Naive B cell (primary cell): ENCODE measurements at regions not wholly inside any gene's neighbourhood (a gene's known extent, or its start where the extent isn't known, plus 50 kb on each side); places are given as distances from the start of the nearest gene placed in this dataset.
"Not testable (repeated sequence)": the region's sequence is repeated elsewhere in the genome, so short reads cannot be mapped to it uniquely, and the experiment has no call there.

Source experiments
- ATAC-seq, 2 donors: fragments of 150-1000 bp; cut with Tn5 transposase; 2 replicates each; pipeline ENCODE4 v1.10.0; 2021; ENCODE audit warnings: low read depth in 2 of 2, mild to moderate bottlenecking in 2 of 2, moderate library complexity in 2 of 2
- DNase-seq: peaks from one replicate; pipeline ENCODE4 v3.0.0; 2022
- H3K27ac Mint-ChIP-seq, 6 donors: one replicate each; pipeline ENCODE4 v1.8.0; 2020 to 2022; ENCODE audit warnings: mild to moderate bottlenecking in 6 of 6, mixed read lengths in 6 of 6, moderate library complexity in 5 of 6, inconsistent platforms in 2 of 6
- H3K27me3 Mint-ChIP-seq, 3 donors: one replicate each; pipeline ENCODE4 v1.8.0; 2021 to 2022; ENCODE audit warnings: mixed read lengths in 3 of 3, mild to moderate bottlenecking in 1 of 3
- H3K36me3 Mint-ChIP-seq, 2 donors: one replicate each; pipeline ENCODE4 v1.8.0; 2020 to 2022; ENCODE audit warnings: mixed read lengths in 2 of 2, inconsistent platforms in 1 of 2, mild to moderate bottlenecking in 1 of 2
- H3K4me1 Mint-ChIP-seq, 3 donors: one replicate each; pipeline ENCODE4 v1.8.0; 2020 to 2022; ENCODE audit warnings: mixed read lengths in 3 of 3, inconsistent platforms in 1 of 3, mild to moderate bottlenecking in 1 of 3, moderate library complexity in 1 of 3
- H3K4me3 Mint-ChIP-seq, 8 donors: one replicate each; pipeline ENCODE4 v1.8.0; 2020 to 2022; ENCODE audit warnings: mild to moderate bottlenecking in 8 of 8, mixed read lengths in 8 of 8, moderate library complexity in 8 of 8, inconsistent platforms in 2 of 8
- H3K9me3 Mint-ChIP-seq, 7 donors: one replicate each; pipeline ENCODE4 v1.8.0; 2020 to 2022; ENCODE audit warnings: mixed read lengths in 7 of 7, mild to moderate bottlenecking in 5 of 7, inconsistent platforms in 2 of 7, moderate library complexity in 1 of 7

DNA sequence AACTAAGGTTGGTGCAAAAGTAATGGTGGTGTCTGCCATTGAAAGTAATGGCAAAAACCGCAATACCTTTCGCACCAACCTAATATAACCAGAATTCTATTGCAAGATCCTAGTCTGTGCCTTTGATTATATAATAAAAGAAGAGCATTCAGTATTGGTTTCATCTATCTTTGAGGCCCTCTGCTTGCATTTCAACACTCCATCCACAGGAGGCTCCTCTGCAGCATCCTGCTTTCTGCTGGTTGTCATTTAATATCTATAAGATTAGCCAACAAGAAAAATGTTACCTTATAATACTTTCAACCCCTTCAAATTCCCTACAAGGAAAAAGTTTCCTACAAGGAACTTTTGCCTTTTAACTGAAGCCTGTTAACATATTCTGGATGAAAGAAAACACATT lies 139.2 kb downstream of the CDCA7 start:
- Mint-ChIP-seq H3K27ac (no peak overlapping the region), H3K4me1 (no peaks in the 10 kb centered on the region), H3K27me3 (peaks cover 6 to 19% (median 12%) of the 10 kb centered on the region in 3 donors), H3K4me3 (no peak overlapping the region), H3K36me3 (peaks cover 0 to 4% of the 10 kb centered on the region in 2 donors), H3K9me3 (peaks cover 0 to 3% (median 0%) of the 10 kb centered on the region in 7 donors)
- ATAC-seq (no peak), DNase-seq (no peak)

DNA sequence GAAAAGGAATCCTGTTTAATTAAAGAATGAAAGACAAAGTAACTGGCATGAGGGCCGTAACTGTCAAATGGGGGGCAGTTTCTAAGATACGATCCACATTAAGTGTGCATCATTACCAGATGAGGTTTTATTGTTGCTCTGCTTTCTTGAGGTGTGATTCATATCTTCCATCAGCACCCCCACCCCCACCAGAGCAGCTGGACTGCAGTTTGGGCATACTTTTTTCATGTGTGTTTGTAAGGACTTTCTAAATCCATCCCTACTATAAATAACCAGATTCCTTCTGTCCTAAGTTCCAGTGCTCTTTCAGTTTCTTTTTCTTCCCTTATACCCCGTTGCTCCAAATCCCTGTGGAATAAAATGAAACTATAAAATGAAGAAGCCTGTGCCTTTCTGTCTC lies 142.1 kb downstream of the CDCA7 start:
- no peak for DNase-seq
- Mint-ChIP-seq H3K9me3 (peaks cover 4 to 20% (median 6%) of the 10 kb centered on the region in 7 donors), H3K27ac (no peak overlapping the region), H3K27me3 (peaks cover 7 to 17% (median 8%) of the 10 kb centered on the region in 3 donors), H3K36me3 (peaks cover 4 to 8% of the 10 kb centered on the region in 2 donors), H3K4me1 (no peaks in the 10 kb centered on the region), H3K4me3 (no peak overlapping the region)
- no peak for ATAC-seq

DNA sequence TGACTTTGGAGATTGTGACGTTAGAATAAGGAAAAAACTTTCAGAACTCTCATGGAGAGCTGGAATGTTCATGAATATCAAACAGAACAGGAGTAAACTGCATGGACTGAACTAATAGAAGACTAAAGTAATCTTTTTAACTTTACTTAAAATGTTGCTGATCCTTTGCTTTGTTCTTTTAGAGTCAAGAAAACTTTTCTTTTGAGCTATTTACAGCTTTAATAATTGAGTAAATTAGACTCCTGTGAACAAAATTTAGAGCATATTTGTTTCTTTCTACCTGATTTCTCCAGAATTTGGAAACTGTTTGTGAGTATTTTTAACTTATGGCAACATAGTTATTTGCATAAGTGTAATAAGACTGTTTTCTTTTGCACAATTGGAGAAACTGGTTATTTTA lies 146.3 kb downstream of the CDCA7 start:
- H3K27ac Mint-ChIP-seq: no peak overlapping the region
- ATAC-seq: no peak
- no peak overlapping the region for H3K4me3 Mint-ChIP-seq
- DNase-seq: no peak
- peaks cover 10 to 30% (median 20%) of the 10 kb centered on the region in 3 donors for H3K27me3 Mint-ChIP-seq
- no peaks in the 10 kb centered on the region for H3K4me1 Mint-ChIP-seq
- H3K9me3 Mint-ChIP-seq: peaks cover 4 to 27% (median 12%) of the 10 kb centered on the region in 7 donors
- H3K36me3 Mint-ChIP-seq: peaks cover 5 to 8% of the 10 kb centered on the region in 2 donors

DNA sequence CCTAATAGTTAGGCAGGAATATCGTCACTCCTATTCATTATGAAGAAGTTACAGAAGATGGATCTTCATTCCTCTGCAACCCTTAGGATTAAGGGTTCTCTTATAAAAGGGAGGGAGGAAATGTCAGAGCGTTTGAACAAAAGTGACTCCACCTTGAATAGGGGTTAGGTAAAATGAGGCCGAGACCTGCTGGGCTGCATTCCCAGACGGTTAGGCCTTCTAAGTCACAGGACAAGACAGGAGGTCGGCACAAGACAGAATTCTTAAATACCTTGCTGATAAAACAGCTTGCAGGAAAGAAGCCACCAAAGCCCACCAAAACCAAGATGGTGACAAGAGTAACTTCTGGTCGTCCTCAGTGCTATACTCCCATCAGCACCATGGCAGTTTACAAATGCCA lies 147.6 kb downstream of the CDCA7 start:
- peaks cover 10 to 31% (median 24%) of the 10 kb centered on the region in 3 donors for H3K27me3 Mint-ChIP-seq
- peaks cover 4 to 27% (median 12%) of the 10 kb centered on the region in 7 donors for H3K9me3 Mint-ChIP-seq
- H3K4me1 Mint-ChIP-seq: no peaks in the 10 kb centered on the region
- no peak overlapping the region for H3K27ac Mint-ChIP-seq
- H3K36me3 Mint-ChIP-seq: peaks cover 5 to 8% of the 10 kb centered on the region in 2 donors
- ATAC-seq (no peak), DNase-seq (no peak)
- H3K4me3 Mint-ChIP-seq: no peak overlapping the region

DNA sequence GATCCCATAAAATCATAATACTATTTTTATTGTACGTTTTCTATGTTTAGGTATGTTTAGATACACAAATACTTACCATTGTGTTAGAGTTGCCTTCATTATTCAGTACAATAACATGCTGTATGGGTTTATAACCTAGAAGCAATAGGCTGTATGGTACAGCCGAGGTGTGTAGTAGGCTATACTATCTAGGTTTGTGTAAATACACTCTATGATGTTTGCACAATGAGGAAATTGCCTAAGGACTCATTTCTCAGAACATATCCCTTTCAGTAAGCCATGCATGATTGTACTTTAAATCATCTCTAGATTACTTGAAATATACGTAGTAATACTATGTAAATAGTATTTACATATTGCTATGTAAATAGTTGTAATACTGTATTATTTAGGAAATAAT lies 156.7 kb downstream of the CDCA7 start:
- no peaks in the 10 kb centered on the region for H3K36me3 Mint-ChIP-seq
- ATAC-seq: no peak
- no peaks in the 10 kb centered on the region for H3K4me1 Mint-ChIP-seq
- H3K4me3 Mint-ChIP-seq: no peak overlapping the region
- H3K9me3 Mint-ChIP-seq: peaks cover 0 to 10% (median 5%) of the 10 kb centered on the region in 7 donors
- H3K27me3 Mint-ChIP-seq: peaks cover 8 to 28% (median 21%) of the 10 kb centered on the region in 3 donors
- DNase-seq: no peak
- H3K27ac Mint-ChIP-seq: no peak overlapping the region

DNA sequence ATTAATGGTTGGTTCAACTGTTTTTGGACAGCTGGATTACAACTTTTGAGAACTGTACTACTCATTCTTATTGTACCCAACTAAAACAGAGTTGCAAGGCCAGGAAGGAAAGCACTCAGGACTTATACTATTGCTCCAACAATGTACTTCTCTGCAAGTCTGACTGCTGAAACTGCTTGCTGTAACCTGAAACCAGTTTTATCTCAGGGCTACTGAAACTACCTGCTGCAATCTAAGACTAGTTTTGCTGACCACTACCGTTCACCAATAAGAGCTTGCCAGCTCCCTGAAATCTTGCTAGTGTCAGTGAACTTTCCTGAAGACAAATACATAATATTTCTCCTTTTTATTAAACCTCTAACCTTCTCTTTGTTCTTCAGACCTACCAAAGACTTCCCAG lies 157.3 kb downstream of the CDCA7 start:
- DNase-seq (no peak), ATAC-seq (no peak)
- Mint-ChIP-seq H3K36me3 (peaks cover 0 to 2% of the 10 kb centered on the region in 2 donors), H3K27me3 (peaks cover 8 to 22% (median 21%) of the 10 kb centered on the region in 3 donors), H3K4me3 (no peak overlapping the region), H3K4me1 (no peaks in the 10 kb centered on the region), H3K9me3 (peaks cover under 1 to 13% (median 5%) of the 10 kb centered on the region in 7 donors), H3K27ac (no peak overlapping the region)

DNA sequence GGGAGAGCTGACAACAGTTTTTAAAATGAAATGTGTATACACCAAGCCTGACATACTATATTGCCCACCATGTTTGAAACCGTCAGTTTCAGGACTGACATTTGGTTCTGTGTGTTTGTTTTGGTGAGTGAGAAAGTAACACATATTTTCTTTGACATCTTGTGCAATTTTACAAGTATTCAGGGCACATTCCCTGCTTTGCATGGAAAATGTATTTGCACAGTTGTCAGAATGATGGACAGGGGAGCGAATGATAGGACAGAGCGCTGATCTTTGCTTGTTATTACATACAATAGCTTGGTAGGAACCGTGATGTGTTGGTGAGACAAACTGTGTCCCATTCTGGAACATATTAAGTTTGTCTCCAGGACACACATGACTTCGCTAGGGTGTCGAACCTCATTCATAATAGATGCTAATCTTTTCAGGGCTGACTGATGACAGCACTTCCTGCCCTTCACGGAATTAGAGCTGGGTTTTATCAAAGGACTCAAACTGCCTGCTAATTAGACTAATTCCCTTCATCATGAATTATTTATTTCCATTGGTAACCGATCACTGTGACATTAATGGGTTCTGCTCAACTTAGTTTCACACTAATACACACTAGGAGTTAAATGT lies 158.5 kb downstream of the CDCA7 start:
- H3K27ac Mint-ChIP-seq: no peak overlapping the region
- no peak overlapping the region for H3K4me3 Mint-ChIP-seq
- peaks cover 0 to 7% of the 10 kb centered on the region in 2 donors for H3K36me3 Mint-ChIP-seq
- no peak for ATAC-seq
- H3K9me3 Mint-ChIP-seq: peaks cover 8 to 26% (median 10%) of the 10 kb centered on the region in 7 donors
- peaks cover 4 to 12% (median 11%) of the 10 kb centered on the region in 3 donors for H3K27me3 Mint-ChIP-seq
- no peak for DNase-seq
- H3K4me1 Mint-ChIP-seq: no peaks in the 10 kb centered on the region

DNA sequence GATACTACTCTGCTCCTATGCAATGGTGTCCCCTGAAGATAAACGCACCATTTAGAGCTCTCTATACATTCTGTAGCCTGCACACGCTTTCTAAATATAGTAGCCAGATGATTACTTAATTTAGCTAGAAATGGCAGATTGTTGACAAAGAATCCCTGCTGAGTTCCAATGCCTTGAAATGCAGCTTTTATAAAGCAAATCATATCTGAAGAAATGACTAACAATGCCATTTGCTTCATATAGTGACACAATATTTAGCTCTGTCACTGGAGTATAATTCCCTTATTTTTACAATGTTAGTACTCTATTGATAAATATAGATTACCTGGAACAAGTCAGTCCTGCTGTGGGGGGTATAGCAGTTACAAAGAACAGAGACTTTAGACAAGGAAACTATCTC lies 166.2 kb downstream of the CDCA7 start:
- DNase-seq: no peak
- H3K27ac Mint-ChIP-seq: no peak overlapping the region
- no peak overlapping the region for H3K4me3 Mint-ChIP-seq
- no peak for ATAC-seq
- H3K4me1 Mint-ChIP-seq: no peaks in the 10 kb centered on the region
- peaks cover 4 to 7% of the 10 kb centered on the region in 2 donors for H3K36me3 Mint-ChIP-seq
- H3K27me3 Mint-ChIP-seq: peaks cover 0 to 27% (median 19%) of the 10 kb centered on the region in 3 donors
- H3K9me3 Mint-ChIP-seq: peaks cover 9 to 23% (median 18%) of the 10 kb centered on the region in 7 donors

DNA sequence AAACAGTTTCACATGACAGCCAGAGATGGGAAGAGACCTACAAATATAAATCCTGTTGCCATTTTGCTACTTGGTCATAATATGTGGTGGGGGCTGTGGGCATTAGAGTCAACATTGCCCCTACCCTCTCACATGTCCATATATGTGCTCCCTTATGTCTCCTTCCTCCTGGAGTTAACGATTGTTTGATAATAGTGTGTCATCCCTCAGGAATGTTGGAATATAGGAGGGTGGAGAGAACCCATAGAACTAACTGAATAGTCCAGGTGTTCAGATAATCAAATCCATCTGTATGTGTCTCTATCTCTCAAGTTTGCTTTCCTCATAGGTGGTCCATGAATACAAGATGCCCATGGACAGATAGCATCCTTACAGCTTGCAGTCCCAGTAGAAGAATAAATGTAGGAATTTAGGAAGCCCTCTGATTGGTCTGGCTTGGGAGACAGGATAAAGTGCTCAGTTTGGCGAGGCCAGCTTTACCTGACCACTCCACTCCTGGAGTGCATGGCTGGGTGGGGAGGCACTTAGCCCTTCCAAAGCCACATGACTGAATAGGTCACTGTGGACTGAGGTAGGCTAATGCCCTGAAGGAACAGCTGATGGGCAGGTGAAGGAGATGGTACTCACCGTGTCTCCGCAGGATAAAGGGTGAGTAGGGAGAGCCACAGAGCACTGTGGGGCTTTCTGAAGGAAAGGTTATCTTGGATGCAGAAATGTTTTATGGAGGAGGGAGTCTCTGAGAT lies 166.9 kb downstream of the CDCA7 start:
- peaks cover 4 to 7% of the 10 kb centered on the region in 2 donors for H3K36me3 Mint-ChIP-seq
- H3K4me3 Mint-ChIP-seq: no peak overlapping the region
- H3K9me3 Mint-ChIP-seq: peaks cover 9 to 23% (median 19%) of the 10 kb centered on the region in 7 donors
- DNase-seq: no peak
- ATAC-seq: no peak
- no peak overlapping the region for H3K27ac Mint-ChIP-seq
- no peaks in the 10 kb centered on the region for H3K4me1 Mint-ChIP-seq
- H3K27me3 Mint-ChIP-seq: peaks cover 0 to 27% (median 19%) of the 10 kb centered on the region in 3 donors

DNA sequence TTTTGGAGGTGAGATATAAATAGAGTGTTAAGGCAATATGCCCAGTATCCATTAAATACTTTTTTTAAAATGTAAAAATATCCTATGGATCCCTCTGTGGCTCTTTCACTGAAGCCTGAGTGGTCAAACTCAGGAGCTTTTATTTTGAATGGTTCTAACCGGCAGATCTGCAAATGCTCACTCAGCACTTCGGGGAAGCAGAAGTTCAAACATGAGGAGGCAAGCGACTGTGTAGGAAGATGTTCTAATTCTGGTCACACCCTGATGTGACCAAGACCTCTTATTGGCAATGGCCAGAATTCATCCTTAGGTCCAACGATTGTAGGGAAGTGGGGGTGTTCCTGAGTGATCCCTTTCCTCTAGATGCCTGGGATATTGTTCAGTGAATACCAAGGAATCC lies 168.8 kb downstream of the CDCA7 start:
- peaks cover 0 to 27% (median 19%) of the 10 kb centered on the region in 3 donors for H3K27me3 Mint-ChIP-seq
- ATAC-seq (no peak), DNase-seq (no peak)
- no peak overlapping the region for H3K27ac Mint-ChIP-seq
- peaks cover 0 to 9% (median 7%) of the 10 kb centered on the region in 7 donors for H3K9me3 Mint-ChIP-seq
- no peak overlapping the region for H3K4me3 Mint-ChIP-seq
- peaks cover 0 to 4% of the 10 kb centered on the region in 2 donors for H3K36me3 Mint-ChIP-seq
- no peaks in the 10 kb centered on the region for H3K4me1 Mint-ChIP-seq

DNA sequence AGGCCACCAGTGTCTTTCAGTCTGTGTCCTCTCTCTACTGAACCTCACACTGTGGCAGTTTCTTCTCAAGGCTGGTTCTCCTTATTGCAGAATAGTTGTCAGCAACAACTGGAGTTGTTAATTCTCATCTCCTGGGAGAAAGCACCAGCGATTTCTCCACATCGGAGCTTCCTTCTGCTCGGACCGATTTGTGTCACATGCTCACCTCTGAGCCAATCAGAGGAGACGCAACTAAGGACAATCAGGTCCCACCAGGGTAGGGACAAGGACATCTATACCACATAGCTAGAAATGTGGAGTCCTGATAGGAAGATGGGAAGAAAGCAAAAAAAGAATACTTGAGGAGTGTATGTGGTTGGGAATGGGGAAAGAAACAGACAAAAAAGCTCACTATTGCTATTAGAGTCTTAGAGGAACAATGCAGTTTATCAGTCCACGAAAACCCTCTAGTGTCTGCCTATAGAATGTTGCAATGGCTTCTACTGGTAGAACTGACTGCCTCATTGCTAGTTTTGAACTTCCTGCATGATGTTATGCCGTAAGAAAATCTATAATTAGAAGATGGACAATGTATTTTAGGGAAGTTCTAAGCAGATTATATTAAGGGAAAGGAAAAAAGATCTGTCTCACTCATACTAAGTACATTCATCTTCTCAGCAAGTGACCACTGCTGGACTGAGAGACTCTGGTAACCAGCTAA lies 169.7 kb downstream of the CDCA7 start:
- Mint-ChIP-seq H3K36me3 (no peaks in the 10 kb centered on the region), H3K27ac (no peak overlapping the region), H3K9me3 (peaks cover 0 to 4% (median 0%) of the 10 kb centered on the region in 7 donors), H3K4me3 (no peak overlapping the region), H3K4me1 (no peaks in the 10 kb centered on the region), H3K27me3 (peaks cover 0 to 27% (median 18%) of the 10 kb centered on the region in 3 donors)
- DNase-seq: no peak
- ATAC-seq: no peak

DNA sequence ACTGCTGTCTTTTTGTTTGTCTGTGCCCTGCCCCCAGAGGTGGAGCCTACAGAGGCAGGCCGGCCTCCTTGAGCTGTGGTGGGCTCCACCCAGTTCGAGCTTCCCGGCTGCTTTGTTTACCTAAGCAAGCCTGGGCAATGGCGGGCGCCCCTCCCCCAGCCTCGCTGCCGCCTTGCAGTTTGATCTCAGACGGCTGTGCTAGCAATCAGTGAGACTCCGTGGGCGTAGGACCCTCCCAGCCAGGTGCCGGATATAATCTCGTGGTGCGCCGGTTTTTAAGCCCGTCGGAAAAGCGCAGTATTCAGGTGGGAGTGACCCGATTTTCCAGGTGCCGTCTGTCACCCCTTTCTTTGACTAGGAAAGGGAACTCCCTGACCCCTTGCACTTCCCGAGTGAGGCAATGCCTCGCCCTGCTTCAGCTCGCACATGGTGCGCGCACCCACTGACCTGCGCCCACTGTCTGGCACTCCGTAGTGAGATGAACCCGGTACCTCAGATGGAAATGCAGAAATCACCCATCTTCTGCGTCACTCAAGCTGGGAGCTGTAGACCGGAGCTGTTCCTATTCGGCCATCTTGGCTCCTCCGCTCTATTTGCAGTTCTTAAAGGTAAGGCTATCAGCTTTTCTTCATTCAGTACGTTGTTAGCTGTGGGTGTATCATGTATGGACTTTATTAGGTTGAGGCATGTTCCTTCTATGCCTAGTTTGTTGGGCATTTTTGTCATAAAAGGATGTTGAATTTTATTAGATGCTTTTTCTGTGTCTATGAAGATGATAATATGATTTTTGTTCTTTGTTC lies 178.3 kb downstream of the CDCA7 start:
- H3K27ac Mint-ChIP-seq, H3K36me3 Mint-ChIP-seq, H3K4me1 Mint-ChIP-seq, DNase-seq, ATAC-seq: not testable (repeated sequence)
- H3K27me3 Mint-ChIP-seq: peaks cover 10 to 42% (median 21%) of the 10 kb centered on the region in 3 donors
- peaks cover 1 to 15% (median 5%) of the 10 kb centered on the region in 7 donors for H3K9me3 Mint-ChIP-seq
- peak overlapping the region in 1 of 8 donors; percentile 10 for H3K4me3 Mint-ChIP-seq

DNA sequence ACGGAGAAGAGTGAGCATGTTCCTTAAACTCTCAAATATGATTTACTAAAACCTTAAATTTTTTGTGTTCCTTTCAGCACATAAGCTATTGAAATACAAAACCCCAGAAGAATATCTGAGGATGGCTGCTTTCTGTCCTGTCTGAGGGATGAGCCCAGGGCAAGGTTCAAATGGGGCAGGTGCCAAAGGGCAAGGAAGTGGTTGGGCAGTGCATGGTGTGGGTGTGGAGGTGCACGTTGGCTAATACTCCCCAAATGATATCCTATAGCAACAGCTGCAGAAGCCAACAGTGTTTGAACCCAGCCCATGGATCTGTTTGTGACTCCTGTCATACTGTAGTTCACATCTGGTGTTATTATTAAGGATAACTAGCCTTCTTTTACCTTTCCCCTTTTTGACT lies 183.0 kb downstream of the CDCA7 start:
- peaks cover 0 to 15% (median 6%) of the 10 kb centered on the region in 7 donors for H3K9me3 Mint-ChIP-seq
- H3K27ac Mint-ChIP-seq: no peak overlapping the region
- H3K36me3 Mint-ChIP-seq: no peaks in the 10 kb centered on the region
- H3K4me3 Mint-ChIP-seq: no peak overlapping the region
- no peaks in the 10 kb centered on the region for H3K4me1 Mint-ChIP-seq
- no peak for DNase-seq
- ATAC-seq: no peak
- H3K27me3 Mint-ChIP-seq: peaks cover 10 to 46% (median 27%) of the 10 kb centered on the region in 3 donors
